ENCODE measurements at regions not wholly inside any gene's neighbourhood (a gene's known extent, or its start where the extent isn't known, plus 50 kb on each side); places are given as distances from the start of the nearest gene placed in this dataset.
"Not testable (repeated sequence)": the region's sequence is repeated elsewhere in the genome, so short reads cannot be mapped to it uniquely, and the experiment has no call there.

GRCh38 chr2:64931246-64932115, 57.7 kb upstream of the SLC1A4 start:
- TF ChIP-seq POLR2AphosphoS5 (IDR thresholded peaks at IDR 0.05; ENCODE audit: insufficient read depth in 1 of 2, low read depth in 1 of 2): no peak
- TF ChIP-seq, protein P1, sequence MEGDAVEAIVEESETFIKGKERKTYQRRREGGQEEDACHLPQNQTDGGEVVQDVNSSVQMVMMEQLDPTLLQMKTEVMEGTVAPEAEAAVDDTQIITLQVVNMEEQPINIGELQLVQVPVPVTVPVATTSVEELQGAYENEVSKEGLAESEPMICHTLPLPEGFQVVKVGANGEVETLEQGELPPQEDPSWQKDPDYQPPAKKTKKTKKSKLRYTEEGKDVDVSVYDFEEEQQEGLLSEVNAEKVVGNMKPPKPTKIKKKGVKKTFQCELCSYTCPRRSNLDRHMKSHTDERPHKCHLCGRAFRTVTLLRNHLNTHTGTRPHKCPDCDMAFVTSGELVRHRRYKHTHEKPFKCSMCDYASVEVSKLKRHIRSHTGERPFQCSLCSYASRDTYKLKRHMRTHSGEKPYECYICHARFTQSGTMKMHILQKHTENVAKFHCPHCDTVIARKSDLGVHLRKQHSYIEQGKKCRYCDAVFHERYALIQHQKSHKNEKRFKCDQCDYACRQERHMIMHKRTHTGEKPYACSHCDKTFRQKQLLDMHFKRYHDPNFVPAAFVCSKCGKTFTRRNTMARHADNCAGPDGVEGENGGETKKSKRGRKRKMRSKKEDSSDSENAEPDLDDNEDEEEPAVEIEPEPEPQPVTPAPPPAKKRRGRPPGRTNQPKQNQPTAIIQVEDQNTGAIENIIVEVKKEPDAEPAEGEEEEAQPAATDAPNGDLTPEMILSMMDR (IDR thresholded peaks at IDR 0.05): no peak
- no peak for TF ChIP-seq POLR2A (IDR thresholded peaks at IDR 0.05)
- no peaks in the 10 kb centered on the region for H3K27me3 ChIP-seq
- H3K9me3 ChIP-seq: no peaks in the 10 kb centered on the region
- H3K36me3 ChIP-seq: no peaks in the 10 kb centered on the region
- intact Hi-C loops (cut with DNase I): no loop called here
- no peak overlapping the region for H3K4me3 ChIP-seq
- no peaks in the 10 kb centered on the region for H3K4me1 ChIP-seq
- no peak overlapping the region for H3K27ac ChIP-seq
- DNase-seq (ENCODE audit: extremely low spot score in 2 of 2): no peak

GRCh38 chr2:64932116-64932370, 57.2 kb upstream of the SLC1A4 start:
- no peaks in the 10 kb centered on the region for H3K36me3 ChIP-seq
- no peaks in the 10 kb centered on the region for H3K4me1 ChIP-seq
- DNase-seq (ENCODE audit: extremely low spot score in 2 of 2): no peak
- H3K9me3 ChIP-seq: no peaks in the 10 kb centered on the region
- H3K27me3 ChIP-seq: no peaks in the 10 kb centered on the region
- TF ChIP-seq, protein P1 (IDR thresholded peaks at IDR 0.05): no peak
- TF ChIP-seq POLR2A (IDR thresholded peaks at IDR 0.05) (no peak), POLR2AphosphoS5 (IDR thresholded peaks at IDR 0.05; ENCODE audit: insufficient read depth in 1 of 2, low read depth in 1 of 2) (no peak)
- H3K27ac ChIP-seq: no peak overlapping the region
- intact Hi-C loops (cut with DNase I): no loop called here
- no peak overlapping the region for H3K4me3 ChIP-seq

DNA sequence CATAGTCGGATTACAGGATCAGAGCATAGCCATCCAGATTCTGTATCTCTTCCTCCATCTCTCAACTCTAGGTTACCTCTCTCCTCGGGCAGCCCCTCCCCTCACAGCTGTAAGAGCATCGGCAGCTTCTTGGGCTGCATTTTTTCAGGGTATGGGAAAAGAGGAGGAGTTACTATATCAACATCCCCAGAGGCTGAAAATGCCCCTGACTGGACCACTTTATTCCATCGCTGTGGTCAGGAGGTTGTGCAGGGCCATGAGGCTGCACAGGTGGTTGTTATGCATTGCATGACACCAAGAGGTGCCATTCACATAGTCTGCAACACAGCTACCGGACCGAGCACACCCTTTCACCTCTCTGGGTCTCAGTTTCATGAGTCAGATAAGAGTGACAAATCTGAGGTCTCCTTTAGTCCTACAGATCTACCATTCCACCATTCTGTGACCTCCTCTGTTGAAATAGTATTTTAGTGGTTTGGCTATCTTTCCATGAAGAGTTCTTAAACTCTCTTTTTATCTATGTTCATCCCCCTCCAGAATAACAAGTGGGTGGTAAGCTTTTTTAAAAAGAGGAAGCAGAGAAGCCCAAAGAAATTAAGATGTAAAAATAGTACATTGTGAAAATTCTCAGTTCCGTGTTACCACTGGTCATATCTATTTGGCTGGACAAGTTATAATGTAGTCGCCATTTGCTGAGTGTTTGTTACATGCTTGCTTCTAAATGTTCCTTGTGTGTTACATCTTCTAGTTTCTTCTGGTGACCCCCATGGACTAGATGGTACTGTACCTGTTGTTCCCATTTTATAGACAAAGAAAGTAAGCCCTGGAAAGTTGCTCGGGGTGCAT, 56.6 kb upstream of the SLC1A4 start:
- H3K4me3 ChIP-seq: no peak overlapping the region

GRCh38 chr2:64934530-64934929, 54.7 kb upstream of the SLC1A4 start:
- no peak overlapping the region for H3K27ac ChIP-seq
- H3K27me3 ChIP-seq: no peaks in the 10 kb centered on the region
- TF ChIP-seq POLR2A (IDR thresholded peaks at IDR 0.05): no peak
- DNase-seq (ENCODE audit: extremely low spot score in 2 of 2): no peak
- no peaks in the 10 kb centered on the region for H3K9me3 ChIP-seq
- H3K4me1 ChIP-seq: no peaks in the 10 kb centered on the region
- intact Hi-C loops (cut with DNase I): no loop called here
- H3K4me3 ChIP-seq: no peak overlapping the region
- H3K36me3 ChIP-seq: no peaks in the 10 kb centered on the region

More for the DNA sequence above, 56.6 kb upstream of the SLC1A4 start:
- TF ChIP-seq POLR2AphosphoS5 (IDR thresholded peaks at IDR 0.05; ENCODE audit: insufficient read depth in 1 of 2, low read depth in 1 of 2) (no peak), POLR2A (IDR thresholded peaks at IDR 0.05) (no peak)
- TF ChIP-seq, protein P1 (IDR thresholded peaks at IDR 0.05): no peak
- no peaks in the 10 kb centered on the region for H3K4me1 ChIP-seq
- H3K36me3 ChIP-seq: no peaks in the 10 kb centered on the region
- no peak overlapping the region for H3K27ac ChIP-seq
- H3K27me3 ChIP-seq: no peaks in the 10 kb centered on the region
- DNase-seq (ENCODE audit: extremely low spot score in 2 of 2): no peak
- H3K9me3 ChIP-seq: no peaks in the 10 kb centered on the region
- intact Hi-C loops (cut with DNase I): no loop called here

DNA sequence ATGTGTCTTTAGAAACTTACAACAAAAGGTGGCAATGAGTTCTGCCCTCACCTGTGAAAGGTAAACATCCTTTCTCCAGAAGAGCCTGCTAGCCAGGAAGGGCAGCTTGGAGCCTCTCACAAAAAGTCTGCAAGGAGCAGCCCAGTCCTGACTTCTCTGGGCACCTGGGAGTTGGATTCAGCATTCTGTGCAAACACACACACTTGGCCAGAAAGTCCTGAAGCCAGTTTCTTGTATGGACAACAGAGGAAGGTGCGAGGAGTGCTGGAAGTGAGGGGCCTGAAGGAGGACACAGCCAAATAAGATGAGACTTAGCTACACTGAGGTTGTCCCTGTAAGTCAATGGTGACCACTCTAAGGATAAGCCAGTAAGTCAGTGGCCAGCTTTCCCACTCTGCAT, 52.4 kb upstream of the SLC1A4 start:
- no peaks in the 10 kb centered on the region for H3K4me1 ChIP-seq
- no peak overlapping the region for H3K27ac ChIP-seq
- H3K27me3 ChIP-seq: no peaks in the 10 kb centered on the region
- DNase-seq (ENCODE audit: extremely low spot score in 2 of 2): no peak
- H3K4me3 ChIP-seq: no peak overlapping the region
- H3K9me3 ChIP-seq: no peaks in the 10 kb centered on the region
- intact Hi-C loops (cut with DNase I): no loop called here
- TF ChIP-seq, protein P1 (IDR thresholded peaks at IDR 0.05): no peak
- TF ChIP-seq POLR2AphosphoS5 (IDR thresholded peaks at IDR 0.05; ENCODE audit: insufficient read depth in 1 of 2, low read depth in 1 of 2) (no peak), POLR2A (IDR thresholded peaks at IDR 0.05) (no peak)
- no peaks in the 10 kb centered on the region for H3K36me3 ChIP-seq

DNA sequence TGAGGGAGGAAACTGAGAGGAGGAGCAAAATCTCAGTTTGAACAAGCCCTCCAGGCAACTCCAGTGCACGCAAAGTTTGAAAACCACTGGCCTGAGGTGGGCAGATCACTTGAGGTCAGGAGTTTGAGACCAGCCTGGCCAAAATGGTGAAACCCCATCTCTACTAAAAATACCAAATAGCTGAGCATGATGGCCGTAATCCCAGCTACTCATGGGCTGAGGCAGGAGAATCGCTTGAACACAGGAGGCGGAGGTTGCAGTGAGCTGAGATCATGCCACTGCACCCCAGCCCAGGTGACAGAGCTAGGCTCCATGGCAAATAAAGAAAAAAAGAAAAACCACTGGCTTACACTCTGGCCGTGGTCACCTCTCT, 51.9 kb upstream of the SLC1A4 start:
- H3K27ac ChIP-seq; H3K36me3 ChIP-seq; H3K9me3 ChIP-seq; H3K27me3 ChIP-seq; H3K4me3 ChIP-seq; H3K4me1 ChIP-seq; intact Hi-C loops (cut with DNase I); DNase-seq (ENCODE audit: extremely low spot score in 2 of 2): not testable (repeated sequence)
